Activated naive CD8-positive, alpha-beta T cell treated with anti-CD3 and anti-CD28 coated beads, Interleukin-2, amount 10 ng/mL, durations not matched to agents 7 days and 5 days (primary cell): ENCODE measurements at regions not wholly inside any gene's neighbourhood (a gene's known extent, or its start where the extent isn't known, plus 50 kb on each side); places are given as distances from the start of the nearest gene placed in this dataset.
"Not testable (repeated sequence)": the region's sequence is repeated elsewhere in the genome, so short reads cannot be mapped to it uniquely, and the experiment has no call there.

Experiments used
- ATAC-seq: fragments of 150-1000 bp; cut with Tn5 transposase; one replicate; pipeline ENCODE4 v1.10.0; 2021; ENCODE audit warnings: low read depth, moderate library complexity
- POLR2A ChIA-PET: fragments of 350-600 bp; sonication (Branson Sonifier 250); formaldehyde crosslinking; loops from one replicate; lab custom pipeline; 2021; ENCODE audit warnings: antibody characterized with exemption; lab: Charles Lee
- DNase-seq: peaks from one replicate; pipeline ENCODE4 v3.0.0; 2021
- H3K27ac Mint-ChIP-seq: one replicate; pipeline ENCODE4 v1.8.0; 2022; ENCODE audit warnings: mild to moderate bottlenecking, mixed read lengths
- H3K27me3 Mint-ChIP-seq: one replicate; pipeline ENCODE4 v1.8.0; 2022; ENCODE audit warnings: mild to moderate bottlenecking, moderate library complexity, mixed read lengths
- H3K36me3 Mint-ChIP-seq: one replicate; pipeline ENCODE4 v1.8.0; 2021; ENCODE audit warnings: mild to moderate bottlenecking, mixed read lengths
- H3K4me1 Mint-ChIP-seq: one replicate; pipeline ENCODE4 v1.8.0; 2021; ENCODE audit warnings: mixed read lengths
- H3K4me3 Mint-ChIP-seq: one replicate; pipeline ENCODE4 v1.8.0; 2022; ENCODE audit warnings: mild to moderate bottlenecking, moderate library complexity, mixed read lengths
- H3K9me3 Mint-ChIP-seq: one replicate; pipeline ENCODE4 v1.8.0; 2021; ENCODE audit warnings: mixed read lengths

DNA sequence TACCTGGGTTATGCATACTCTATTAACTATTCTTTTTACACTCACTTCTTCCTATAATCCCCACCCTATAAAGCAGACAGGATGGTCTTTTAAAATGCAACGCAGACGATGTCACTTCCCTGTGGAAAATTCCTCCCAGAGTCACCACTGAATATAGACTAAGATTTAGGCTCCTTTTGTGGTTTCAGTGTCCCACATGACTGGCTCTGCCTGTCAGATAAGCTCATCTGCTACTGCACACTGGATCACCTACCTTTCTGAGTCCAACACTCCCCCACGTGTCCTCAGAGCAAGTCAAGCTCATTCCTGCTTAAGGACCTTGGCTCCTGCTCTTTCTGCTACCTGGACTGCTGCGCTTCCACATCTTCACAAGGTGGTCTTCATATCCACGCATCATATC lies 73.0 kb upstream of the SIPA1L2 start:
- Mint-ChIP-seq H3K9me3 (no peaks in the 10 kb centered on the region), H3K27me3 (peaks cover 2% of the 10 kb centered on the region), H3K4me3 (no peak overlapping the region), H3K36me3 (no peaks in the 10 kb centered on the region), H3K27ac (no peak overlapping the region), H3K4me1 (no peaks in the 10 kb centered on the region)
- POLR2A ChIA-PET = no interaction called here
- DNase-seq = no peak
- no peak for ATAC-seq

DNA sequence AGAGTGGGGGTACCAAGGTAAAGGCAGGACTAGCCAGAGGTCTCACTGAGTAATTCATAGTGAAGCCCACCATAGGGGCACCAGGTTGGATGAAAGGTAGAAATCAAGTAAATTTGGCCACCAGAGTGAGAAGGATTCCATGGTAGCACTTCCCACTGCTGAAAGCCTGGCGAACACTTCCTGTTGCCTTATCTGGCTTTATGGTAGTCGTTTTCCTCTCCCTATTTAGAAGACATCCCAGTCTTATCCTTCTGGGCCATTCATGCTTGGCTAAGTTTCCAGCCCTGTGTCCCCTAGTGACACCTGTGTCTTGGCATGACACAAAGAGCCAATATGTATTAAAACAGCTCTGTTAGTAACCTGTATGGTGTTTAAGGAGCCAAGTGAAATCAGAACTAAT lies 74.3 kb upstream of the SIPA1L2 start:
- DNase-seq = no peak
- POLR2A ChIA-PET = no interaction called here
- no peaks in the 10 kb centered on the region for H3K36me3 Mint-ChIP-seq
- no peaks in the 10 kb centered on the region for H3K9me3 Mint-ChIP-seq
- no peak overlapping the region for H3K27ac Mint-ChIP-seq
- no peaks in the 10 kb centered on the region for H3K4me1 Mint-ChIP-seq
- H3K4me3 Mint-ChIP-seq = no peak overlapping the region
- peaks cover 2% of the 10 kb centered on the region for H3K27me3 Mint-ChIP-seq
- no peak for ATAC-seq

GRCh38 chr1:232704694-232705680 lies 75.1 kb upstream of the SIPA1L2 start:
- Mint-ChIP-seq H3K27ac (no peak overlapping the region), H3K9me3 (no peaks in the 10 kb centered on the region), H3K4me3 (no peak overlapping the region), H3K36me3 (no peaks in the 10 kb centered on the region), H3K27me3 (peaks cover 2% of the 10 kb centered on the region), H3K4me1 (no peaks in the 10 kb centered on the region)
- ATAC-seq (no peak), DNase-seq (no peak)
- POLR2A ChIA-PET = no interaction called here

DNA sequence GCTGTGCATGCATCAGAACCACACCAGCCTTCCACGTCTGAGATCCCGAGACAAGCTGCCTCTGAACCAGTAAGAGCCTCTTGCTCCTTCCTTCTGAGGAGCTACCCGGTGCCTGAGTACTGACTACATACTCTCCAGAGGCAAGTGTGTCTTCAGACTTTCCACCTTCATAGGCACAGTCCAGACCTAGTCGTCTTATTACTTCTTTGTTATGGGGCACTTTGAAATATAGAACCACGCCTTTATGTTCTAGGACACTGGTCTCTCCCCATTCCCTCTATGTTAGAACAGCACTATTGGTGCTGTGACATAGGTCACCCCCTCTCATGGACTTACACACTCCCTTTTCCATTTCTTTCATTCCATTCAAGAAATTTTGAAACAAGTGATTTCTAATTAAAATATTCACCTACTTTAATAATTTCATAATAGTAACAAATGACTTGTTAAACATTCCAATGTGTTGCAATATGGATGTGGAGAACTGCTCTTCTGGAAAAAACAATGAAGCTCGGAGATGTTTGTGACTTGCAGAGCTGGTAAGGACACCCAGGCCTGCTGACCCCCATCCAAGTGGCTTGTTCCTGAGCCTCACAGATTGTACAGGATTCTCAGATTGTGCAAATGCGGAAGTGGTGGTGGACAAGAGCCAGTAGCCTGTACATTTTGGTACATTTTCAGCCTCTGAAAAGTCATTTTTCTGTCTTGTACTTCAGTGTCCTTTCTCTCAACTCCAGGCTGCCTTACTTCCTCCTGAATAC lies 76.1 kb upstream of the SIPA1L2 start:
- no peaks in the 10 kb centered on the region for H3K36me3 Mint-ChIP-seq
- ATAC-seq (no peak), DNase-seq (no peak)
- H3K27ac Mint-ChIP-seq = no peak overlapping the region
- H3K9me3 Mint-ChIP-seq = no peaks in the 10 kb centered on the region
- H3K27me3 Mint-ChIP-seq = peaks cover 2% of the 10 kb centered on the region
- POLR2A ChIA-PET = no interaction called here
- H3K4me1 Mint-ChIP-seq = no peaks in the 10 kb centered on the region
- H3K4me3 Mint-ChIP-seq = no peak overlapping the region

GRCh38 chr1:232707142-232707541 lies 77.2 kb upstream of the SIPA1L2 start:
- Mint-ChIP-seq H3K36me3 (no peaks in the 10 kb centered on the region), H3K4me3 (no peak overlapping the region), H3K27me3 (peaks cover 2% of the 10 kb centered on the region), H3K27ac (no peak overlapping the region), H3K4me1 (no peaks in the 10 kb centered on the region), H3K9me3 (no peaks in the 10 kb centered on the region)
- DNase-seq (no peak), ATAC-seq (no peak)
- POLR2A ChIA-PET = no interaction called here

GRCh38 chr1:232709386-232709785 lies 79.5 kb upstream of the SIPA1L2 start:
- Mint-ChIP-seq H3K4me1 (no peaks in the 10 kb centered on the region), H3K27ac (no peak overlapping the region), H3K27me3 (no peaks in the 10 kb centered on the region), H3K36me3 (no peaks in the 10 kb centered on the region), H3K4me3 (no peak overlapping the region), H3K9me3 (peaks cover 1% of the 10 kb centered on the region)
- DNase-seq (no peak), ATAC-seq (no peak)
- POLR2A ChIA-PET = no interaction called here

DNA sequence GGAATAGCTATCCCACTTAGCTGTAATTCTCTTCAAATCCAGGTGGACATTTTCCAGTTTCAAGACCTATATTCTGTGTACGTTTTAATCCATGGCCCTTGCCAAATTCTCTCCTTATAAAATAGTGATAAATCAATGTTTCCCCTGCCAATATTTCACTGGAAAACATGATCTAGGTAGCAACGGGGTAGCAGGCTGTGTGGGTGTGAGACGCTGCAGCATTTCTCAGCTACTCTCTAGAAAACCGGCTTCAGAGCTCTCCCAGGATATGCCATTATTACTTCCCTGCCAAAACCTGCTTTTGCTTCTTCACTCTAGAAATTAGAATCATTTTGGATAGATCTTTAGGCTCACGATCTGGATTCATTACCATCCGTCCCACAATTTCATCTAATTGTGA lies 82.1 kb upstream of the SIPA1L2 start:
- ATAC-seq = no peak
- Mint-ChIP-seq H3K36me3 (no peaks in the 10 kb centered on the region), H3K4me1 (no peaks in the 10 kb centered on the region), H3K27me3 (peaks cover 4% of the 10 kb centered on the region), H3K4me3 (no peak overlapping the region), H3K9me3 (peaks cover 1% of the 10 kb centered on the region), H3K27ac (no peak overlapping the region)
- no peak for DNase-seq
- POLR2A ChIA-PET = no interaction called here

GRCh38 chr1:232713785-232714184 lies 83.9 kb upstream of the SIPA1L2 start:
- Mint-ChIP-seq H3K36me3 (no peaks in the 10 kb centered on the region), H3K27me3 (peaks cover 5% of the 10 kb centered on the region), H3K4me1 (no peaks in the 10 kb centered on the region), H3K9me3 (peaks cover 3% of the 10 kb centered on the region), H3K27ac (no peak overlapping the region), H3K4me3 (no peak overlapping the region)
- ATAC-seq (no peak), DNase-seq (no peak)
- POLR2A ChIA-PET = no interaction called here

DNA sequence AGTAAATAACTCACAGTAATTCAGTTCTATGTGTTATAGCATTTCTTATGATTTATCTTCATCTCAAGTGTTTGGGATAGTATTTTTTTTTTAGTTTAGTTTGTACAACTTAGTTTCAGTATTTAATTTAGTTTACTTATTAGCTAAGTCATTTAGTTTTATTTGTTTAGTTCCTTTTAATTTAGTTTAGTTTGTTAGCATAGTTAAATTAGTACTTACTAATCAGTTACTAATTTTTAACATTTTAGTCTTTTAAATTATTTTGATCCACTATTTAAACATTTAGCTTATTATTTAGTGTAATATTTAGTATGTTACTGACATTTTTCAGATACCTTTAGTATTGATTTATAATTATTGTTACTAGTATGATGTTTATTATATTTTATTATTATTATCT lies 85.2 kb upstream of the SIPA1L2 start:
- H3K9me3 Mint-ChIP-seq = peaks cover 3% of the 10 kb centered on the region
- H3K27me3 Mint-ChIP-seq = peaks cover 7% of the 10 kb centered on the region
- no peak overlapping the region for H3K27ac Mint-ChIP-seq
- H3K36me3 Mint-ChIP-seq = no peaks in the 10 kb centered on the region
- no peak for ATAC-seq
- H3K4me3 Mint-ChIP-seq = no peak overlapping the region
- no peaks in the 10 kb centered on the region for H3K4me1 Mint-ChIP-seq
- DNase-seq = no peak
- POLR2A ChIA-PET = no interaction called here

GRCh38 chr1:232717911-232718310 lies 87.3 kb upstream of the MAP10 start:
- H3K4me1 Mint-ChIP-seq, H3K4me3 Mint-ChIP-seq, H3K9me3 Mint-ChIP-seq, POLR2A ChIA-PET, DNase-seq, H3K36me3 Mint-ChIP-seq, ATAC-seq, H3K27ac Mint-ChIP-seq, H3K27me3 Mint-ChIP-seq: not testable (repeated sequence)

GRCh38 chr1:232718928-232719927 lies 86.0 kb upstream of the MAP10 start:
- DNase-seq (no peak), ATAC-seq (no peak)
- H3K4me1 Mint-ChIP-seq = no peaks in the 10 kb centered on the region
- peaks cover 7% of the 10 kb centered on the region for H3K27me3 Mint-ChIP-seq
- H3K27ac Mint-ChIP-seq = no peak overlapping the region
- no peak overlapping the region for H3K4me3 Mint-ChIP-seq
- peaks cover 2% of the 10 kb centered on the region for H3K9me3 Mint-ChIP-seq
- H3K36me3 Mint-ChIP-seq = no peaks in the 10 kb centered on the region
- POLR2A ChIA-PET = no interaction called here

DNA sequence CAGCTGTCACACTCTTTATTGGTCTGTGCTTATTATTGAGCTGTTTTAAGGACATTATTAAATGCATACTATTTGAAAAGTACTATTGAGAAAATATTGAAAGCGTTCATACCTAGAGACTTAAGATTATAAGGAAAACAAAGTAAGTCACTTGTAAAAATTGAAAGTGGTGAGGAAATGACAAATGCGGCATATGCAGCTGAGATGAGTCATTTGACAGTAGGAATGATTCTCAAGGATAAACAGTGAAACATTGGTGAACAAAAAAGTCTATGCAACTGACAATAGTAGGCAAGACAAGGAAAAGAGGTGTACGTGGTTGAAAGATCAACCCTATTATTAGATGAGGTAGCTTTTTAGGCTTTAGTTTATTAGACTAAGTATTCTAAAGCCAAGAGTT lies 82.6 kb upstream of the MAP10 start:
- peaks cover 9% of the 10 kb centered on the region for H3K4me1 Mint-ChIP-seq
- no peaks in the 10 kb centered on the region for H3K36me3 Mint-ChIP-seq
- H3K27ac Mint-ChIP-seq = no peak overlapping the region
- ATAC-seq (no peak), DNase-seq (no peak)
- peaks cover 2% of the 10 kb centered on the region for H3K9me3 Mint-ChIP-seq
- POLR2A ChIA-PET = no interaction called here
- peaks cover 7% of the 10 kb centered on the region for H3K27me3 Mint-ChIP-seq
- no peak overlapping the region for H3K4me3 Mint-ChIP-seq
